SK-MEL-5 (cell line): ENCODE measurements at regions not wholly inside any gene's neighbourhood (a gene's known extent, or its start where the extent isn't known, plus 50 kb on each side); places are given as distances from the start of the nearest gene placed in this dataset.

Source experiments
- DNase-seq: peaks from one replicate; pipeline ENCODE4 v3.0.0-alpha.2; 2016; ENCODE audit warnings: low read depth, low spot score
- in situ Hi-C: cut with HindIII; loops from 2 replicates; pipeline ENCODE4 v1.10.0; 2016; ENCODE audit warnings: low sequenced_read_pairs, high pct_unique_total_duplicates, low pct_unique_long_range_greater_than_20kb

- DNase-seq = no peak
- in situ Hi-C loops = no loop called here
These were observed 97.1 kb downstream of the JCAD start for GRCh38 chr10:29962166-29962850.

GRCh38 chr10:29961351-29961750 is 98.0 kb downstream of the JCAD start:
- no peak for DNase-seq
- in situ Hi-C loops = no loop called here

- in situ Hi-C loops = no loop called here
- DNase-seq = no peak
These were observed 99.1 kb downstream of the JCAD start for GRCh38 chr10:29960261-29960660.

GRCh38 chr10:29959586-29959985 is 99.8 kb downstream of the JCAD start:
- DNase-seq = no peak
- in situ Hi-C loops = no loop called here

GRCh38 chr10:29958440-29958839 is 100.9 kb downstream of the JCAD start:
- in situ Hi-C loops = no loop called here
- DNase-seq = no peak

GRCh38 chr10:29957907-29958331 is 101.5 kb downstream of the JCAD start:
- no peak for DNase-seq
- in situ Hi-C loops = no loop called here

GRCh38 chr10:29957236-29957635 is 102.2 kb downstream of the JCAD start:
- in situ Hi-C loops = no loop called here
- DNase-seq = no peak

GRCh38 chr10:29956335-29956924 is 103.0 kb downstream of the JCAD start:
- no peak for DNase-seq
- in situ Hi-C loops = no loop called here

GRCh38 chr10:29955329-29955935 is 104.0 kb downstream of the JCAD start:
- DNase-seq = no peak
- in situ Hi-C loops = no loop called here

GRCh38 chr10:29951441-29951931 is 107.9 kb downstream of the JCAD start:
- no peak for DNase-seq
- in situ Hi-C loops = no loop called here

GRCh38 chr10:29950391-29950790 is 109.0 kb downstream of the JCAD start:
- no peak for DNase-seq
- in situ Hi-C loops = no loop called here

- DNase-seq = peak; percentile 9
- in situ Hi-C loops = no loop called here
These were observed 109.9 kb downstream of the JCAD start for GRCh38 chr10:29949411-29950011.

GRCh38 chr10:29948881-29949355 is 110.5 kb downstream of the JCAD start:
- DNase-seq = no peak
- in situ Hi-C loops = no loop called here

GRCh38 chr10:29947701-29948060 is 111.7 kb downstream of the JCAD start:
- no peak for DNase-seq
- in situ Hi-C loops = no loop called here

GRCh38 chr10:29946953-29947700 is 112.3 kb downstream of the JCAD start:
- DNase-seq = no peak
- in situ Hi-C loops = no loop called here

- no peak for DNase-seq
- in situ Hi-C loops = no loop called here
These were observed 112.8 kb downstream of the JCAD start for GRCh38 chr10:29946614-29946952.

- in situ Hi-C loops = no loop called here
- DNase-seq = no peak
These were observed 117.9 kb downstream of the JCAD start for GRCh38 chr10:29941476-29941875.

GRCh38 chr10:29932991-29933390 is 126.4 kb downstream of the JCAD start:
- in situ Hi-C loops = no loop called here

More at GRCh38 chr10:29932991-29933390, 126.4 kb downstream of the JCAD start:
- no peak for DNase-seq
